PC-3 (cell line): ENCODE measurements at regions not wholly inside any gene's neighbourhood (a gene's known extent, or its start where the extent isn't known, plus 50 kb on each side); places are given as distances from the start of the nearest gene placed in this dataset.

Experiments used
- EZH2 ChIP-seq: fragments of 300-600 bp; sonication (generic); IDR thresholded peaks from one replicate; pipeline ENCODE4 v1.6.1; 2017; ENCODE audit warnings: antibody characterized with exemption, mild to moderate bottlenecking, low read length; ENCODE audit not compliant: unreplicated experiment
- EZH2phosphoT487 ChIP-seq: fragments of 300-600 bp; sonication (generic); IDR thresholded peaks from 2 replicates; pipeline ENCODE4 v1.6.1; 2018; ENCODE audit warnings: mild to moderate bottlenecking, antibody characterized with exemption, low read length, borderline replicate concordance
- TF ChIP-seq, protein P1 (sequence below): fragments of 300-600 bp; sonication (generic); conservative IDR thresholded peaks from 2 replicates; pipeline ENCODE4 v1.5.1; 2017; ENCODE audit warnings: antibody characterized with exemption, low read depth, mild to moderate bottlenecking, low read length

DNA sequence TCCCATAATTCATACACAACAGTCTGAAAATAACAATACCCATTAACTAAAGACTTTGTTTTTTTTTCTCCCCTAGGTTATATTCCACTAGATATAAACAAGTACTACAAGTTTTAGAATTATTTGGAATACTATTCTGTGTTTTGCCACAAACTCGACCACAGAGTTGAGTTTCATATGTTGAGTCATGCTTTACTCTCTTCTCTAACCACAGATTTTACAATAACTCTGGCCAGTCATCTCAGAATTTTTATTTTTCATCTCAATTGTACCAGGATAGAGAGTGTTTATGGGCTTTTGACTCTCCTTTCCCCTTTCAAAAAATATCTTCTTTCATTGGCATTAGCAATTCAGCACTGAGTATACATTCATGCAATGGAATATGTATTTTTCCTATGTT is 348.7 kb upstream of the GALNT5 start:
- TF ChIP-seq, protein P1, sequence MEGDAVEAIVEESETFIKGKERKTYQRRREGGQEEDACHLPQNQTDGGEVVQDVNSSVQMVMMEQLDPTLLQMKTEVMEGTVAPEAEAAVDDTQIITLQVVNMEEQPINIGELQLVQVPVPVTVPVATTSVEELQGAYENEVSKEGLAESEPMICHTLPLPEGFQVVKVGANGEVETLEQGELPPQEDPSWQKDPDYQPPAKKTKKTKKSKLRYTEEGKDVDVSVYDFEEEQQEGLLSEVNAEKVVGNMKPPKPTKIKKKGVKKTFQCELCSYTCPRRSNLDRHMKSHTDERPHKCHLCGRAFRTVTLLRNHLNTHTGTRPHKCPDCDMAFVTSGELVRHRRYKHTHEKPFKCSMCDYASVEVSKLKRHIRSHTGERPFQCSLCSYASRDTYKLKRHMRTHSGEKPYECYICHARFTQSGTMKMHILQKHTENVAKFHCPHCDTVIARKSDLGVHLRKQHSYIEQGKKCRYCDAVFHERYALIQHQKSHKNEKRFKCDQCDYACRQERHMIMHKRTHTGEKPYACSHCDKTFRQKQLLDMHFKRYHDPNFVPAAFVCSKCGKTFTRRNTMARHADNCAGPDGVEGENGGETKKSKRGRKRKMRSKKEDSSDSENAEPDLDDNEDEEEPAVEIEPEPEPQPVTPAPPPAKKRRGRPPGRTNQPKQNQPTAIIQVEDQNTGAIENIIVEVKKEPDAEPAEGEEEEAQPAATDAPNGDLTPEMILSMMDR, result no peak
- TF ChIP-seq EZH2phosphoT487 (no peak), EZH2 (no peak)
